ENCODE measurements at regions not wholly inside any gene's neighbourhood (a gene's known extent, or its start where the extent isn't known, plus 50 kb on each side); places are given as distances from the start of the nearest gene placed in this dataset.

DNA sequence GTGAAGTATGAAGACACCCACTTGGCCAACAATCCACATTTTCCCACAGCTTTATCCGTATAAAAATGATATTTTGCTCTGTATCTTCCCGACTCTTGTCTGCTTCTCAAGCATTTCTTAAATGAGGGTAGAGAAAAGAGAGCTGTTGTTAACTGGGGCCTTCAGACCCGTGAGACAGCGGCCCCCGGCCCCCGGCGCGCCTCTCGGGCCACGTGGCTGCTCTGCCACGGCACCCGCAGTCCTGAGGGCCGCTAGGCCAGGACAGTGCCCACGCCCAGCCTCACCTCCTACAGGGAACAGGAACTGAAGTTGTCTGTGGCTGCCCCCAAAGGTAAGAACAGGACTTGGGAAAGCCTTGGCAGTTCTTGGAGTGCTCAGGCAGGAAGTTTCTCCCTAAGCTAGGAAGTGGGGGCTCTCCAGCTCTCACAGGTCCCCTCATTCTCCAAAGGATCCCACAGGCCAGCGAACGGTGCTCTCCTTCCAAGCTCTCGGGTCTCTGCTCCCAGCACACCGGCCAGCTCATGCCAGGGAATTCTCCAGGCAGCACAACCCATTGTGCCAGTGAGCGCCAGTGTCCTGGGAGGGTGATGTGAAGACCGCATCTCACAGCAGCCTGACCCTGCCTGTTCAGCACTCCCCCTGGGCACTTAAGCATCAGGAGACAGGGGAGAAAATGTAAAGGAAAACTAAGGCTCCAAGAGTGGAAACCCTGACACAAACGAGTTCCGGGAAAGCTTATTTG, 230.3 kb upstream of the PFKP start:
- H2AFZ ChIP-seq (ENCODE audit: low read depth, low read length) = no peak overlapping the region
- no peaks in the 10 kb centered on the region for H3K79me2 ChIP-seq (ENCODE audit: insufficient read depth, low read length)
- no peak overlapping the region for H3K9ac ChIP-seq (ENCODE audit: low read depth, low read length)
- H3K4me3 ChIP-seq (ENCODE audit: low read depth in 1 of 2, low read length in 2 of 2) = no peak overlapping the region
- no peaks in the 10 kb centered on the region for H3K27me3 ChIP-seq (ENCODE audit: insufficient read depth, low read length, poor library complexity)
- H3K27ac ChIP-seq (ENCODE audit: low read length) = no peak overlapping the region
- no peaks in the 10 kb centered on the region for H4K20me1 ChIP-seq (ENCODE audit: insufficient read depth, low read length)
- no peak overlapping the region for H3K4me2 ChIP-seq (ENCODE audit: insufficient read depth, low read length)
- TF ChIP-seq, protein P1, sequence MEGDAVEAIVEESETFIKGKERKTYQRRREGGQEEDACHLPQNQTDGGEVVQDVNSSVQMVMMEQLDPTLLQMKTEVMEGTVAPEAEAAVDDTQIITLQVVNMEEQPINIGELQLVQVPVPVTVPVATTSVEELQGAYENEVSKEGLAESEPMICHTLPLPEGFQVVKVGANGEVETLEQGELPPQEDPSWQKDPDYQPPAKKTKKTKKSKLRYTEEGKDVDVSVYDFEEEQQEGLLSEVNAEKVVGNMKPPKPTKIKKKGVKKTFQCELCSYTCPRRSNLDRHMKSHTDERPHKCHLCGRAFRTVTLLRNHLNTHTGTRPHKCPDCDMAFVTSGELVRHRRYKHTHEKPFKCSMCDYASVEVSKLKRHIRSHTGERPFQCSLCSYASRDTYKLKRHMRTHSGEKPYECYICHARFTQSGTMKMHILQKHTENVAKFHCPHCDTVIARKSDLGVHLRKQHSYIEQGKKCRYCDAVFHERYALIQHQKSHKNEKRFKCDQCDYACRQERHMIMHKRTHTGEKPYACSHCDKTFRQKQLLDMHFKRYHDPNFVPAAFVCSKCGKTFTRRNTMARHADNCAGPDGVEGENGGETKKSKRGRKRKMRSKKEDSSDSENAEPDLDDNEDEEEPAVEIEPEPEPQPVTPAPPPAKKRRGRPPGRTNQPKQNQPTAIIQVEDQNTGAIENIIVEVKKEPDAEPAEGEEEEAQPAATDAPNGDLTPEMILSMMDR (IDR thresholded peaks at IDR 0.05; ENCODE audit: borderline replicate concordance, extremely low read depth, low read length, poor library complexity, severe bottlenecking) = no peak
- no peak for TF ChIP-seq EZH2 (IDR thresholded peaks at IDR 0.05; ENCODE audit: borderline replicate concordance, low read depth, low read length, severe bottlenecking)
- no peaks in the 10 kb centered on the region for H3K36me3 ChIP-seq (ENCODE audit: insufficient read depth, low read length)
- DNase-seq (no peak), ATAC-seq (ENCODE audit: insufficient read depth, low read depth) (no peak)
- no peaks in the 10 kb centered on the region for H3K4me1 ChIP-seq (ENCODE audit: insufficient read depth, low read length)
- H3K9me3 ChIP-seq (ENCODE audit: insufficient read depth, low read length, severe bottlenecking) = no peaks in the 10 kb centered on the region

DNA sequence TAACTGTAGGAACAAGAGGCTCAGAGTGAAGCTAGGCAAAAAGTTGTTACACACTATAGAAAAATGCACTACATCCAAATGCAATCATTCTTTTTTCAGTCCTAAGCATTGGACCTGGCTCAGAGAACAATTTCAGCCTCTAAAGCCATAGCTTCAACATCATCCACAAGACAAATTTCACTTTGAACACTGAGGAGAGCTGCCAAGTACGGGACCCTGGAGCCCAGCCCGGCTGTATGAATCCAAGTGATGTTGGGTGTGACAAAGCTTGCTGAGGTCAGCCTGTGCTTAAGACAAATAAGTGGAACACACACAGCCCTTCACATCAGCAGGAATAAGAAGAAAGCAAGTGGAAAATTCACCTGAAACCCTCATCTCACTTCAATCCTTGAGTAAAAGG, 233.1 kb upstream of the PFKP start:
- DNase-seq = no peak

GRCh38 chr10:2831509-2831908, 235.8 kb upstream of the PFKP start:
- Histone ChIP-seq H3K27me3 (ENCODE audit: insufficient read depth, low read length, poor library complexity) (no peaks in the 10 kb centered on the region), H3K4me3 (ENCODE audit: low read depth in 1 of 2, low read length in 2 of 2) (no peak overlapping the region), H3K9me3 (ENCODE audit: insufficient read depth, low read length, severe bottlenecking) (peaks cover 3% of the 10 kb centered on the region), H3K79me2 (ENCODE audit: insufficient read depth, low read length) (no peaks in the 10 kb centered on the region), H3K36me3 (ENCODE audit: insufficient read depth, low read length) (no peaks in the 10 kb centered on the region), H3K4me2 (ENCODE audit: insufficient read depth, low read length) (no peak overlapping the region), H3K27ac (ENCODE audit: low read length) (no peak overlapping the region), H4K20me1 (ENCODE audit: insufficient read depth, low read length) (no peaks in the 10 kb centered on the region), H3K4me1 (ENCODE audit: insufficient read depth, low read length) (no peaks in the 10 kb centered on the region), H3K9ac (ENCODE audit: low read depth, low read length) (no peak overlapping the region), H2AFZ (ENCODE audit: low read depth, low read length) (no peak overlapping the region)
- no peak for TF ChIP-seq EZH2 (IDR thresholded peaks at IDR 0.05; ENCODE audit: borderline replicate concordance, low read depth, low read length, severe bottlenecking)
- TF ChIP-seq, protein P1 (IDR thresholded peaks at IDR 0.05; ENCODE audit: borderline replicate concordance, extremely low read depth, low read length, poor library complexity, severe bottlenecking) = no peak
- ATAC-seq (ENCODE audit: insufficient read depth, low read depth) (no peak), DNase-seq (no peak)

More for the DNA sequence above, 233.1 kb upstream of the PFKP start:
- H3K9me3 ChIP-seq (ENCODE audit: insufficient read depth, low read length, severe bottlenecking) = no peaks in the 10 kb centered on the region
- H3K4me3 ChIP-seq (ENCODE audit: low read depth in 1 of 2, low read length in 2 of 2) = no peak overlapping the region
- no peaks in the 10 kb centered on the region for H3K27me3 ChIP-seq (ENCODE audit: insufficient read depth, low read length, poor library complexity)
- H3K36me3 ChIP-seq (ENCODE audit: insufficient read depth, low read length) = no peaks in the 10 kb centered on the region
- TF ChIP-seq EZH2 (IDR thresholded peaks at IDR 0.05; ENCODE audit: borderline replicate concordance, low read depth, low read length, severe bottlenecking) = no peak
- no peak overlapping the region for H3K9ac ChIP-seq (ENCODE audit: low read depth, low read length)
- no peak overlapping the region for H2AFZ ChIP-seq (ENCODE audit: low read depth, low read length)
- H4K20me1 ChIP-seq (ENCODE audit: insufficient read depth, low read length) = no peaks in the 10 kb centered on the region
- H3K4me2 ChIP-seq (ENCODE audit: insufficient read depth, low read length) = no peak overlapping the region
- no peaks in the 10 kb centered on the region for H3K79me2 ChIP-seq (ENCODE audit: insufficient read depth, low read length)
- no peak for ATAC-seq (ENCODE audit: insufficient read depth, low read depth)
- no peak overlapping the region for H3K27ac ChIP-seq (ENCODE audit: low read length)
- H3K4me1 ChIP-seq (ENCODE audit: insufficient read depth, low read length) = no peaks in the 10 kb centered on the region

DNA sequence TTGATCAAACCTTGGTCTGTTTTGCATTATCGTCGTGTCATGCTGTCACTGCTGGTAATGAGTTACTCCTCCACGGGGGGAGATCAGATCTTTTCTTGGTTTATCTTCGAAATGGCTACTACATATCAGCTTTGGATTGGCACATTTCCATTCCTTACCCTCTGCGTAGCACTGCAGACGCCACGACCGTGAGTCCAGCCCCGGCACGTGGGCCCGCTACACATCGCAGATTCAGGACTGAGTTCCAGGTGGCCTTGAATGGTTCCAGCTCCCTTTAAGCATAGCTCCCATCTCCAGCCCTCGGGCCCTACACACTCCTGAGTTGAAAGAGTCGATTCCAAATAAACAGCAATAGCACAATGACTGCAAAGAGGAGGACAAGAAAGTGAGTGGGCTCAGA, 238.6 kb upstream of the PFKP start:
- Histone ChIP-seq H3K27me3 (ENCODE audit: insufficient read depth, low read length, poor library complexity) (no peaks in the 10 kb centered on the region), H3K36me3 (ENCODE audit: insufficient read depth, low read length) (no peaks in the 10 kb centered on the region), H2AFZ (ENCODE audit: low read depth, low read length) (no peak overlapping the region), H3K4me3 (ENCODE audit: low read depth in 1 of 2, low read length in 2 of 2) (no peak overlapping the region), H3K27ac (ENCODE audit: low read length) (no peak overlapping the region), H3K9me3 (ENCODE audit: insufficient read depth, low read length, severe bottlenecking) (peaks cover 3% of the 10 kb centered on the region), H3K79me2 (ENCODE audit: insufficient read depth, low read length) (no peaks in the 10 kb centered on the region), H3K4me1 (ENCODE audit: insufficient read depth, low read length) (no peaks in the 10 kb centered on the region), H3K4me2 (ENCODE audit: insufficient read depth, low read length) (no peak overlapping the region), H4K20me1 (ENCODE audit: insufficient read depth, low read length) (no peaks in the 10 kb centered on the region), H3K9ac (ENCODE audit: low read depth, low read length) (no peak overlapping the region)
- TF ChIP-seq, protein P1 (IDR thresholded peaks at IDR 0.05; ENCODE audit: borderline replicate concordance, extremely low read depth, low read length, poor library complexity, severe bottlenecking) = no peak
- no peak for TF ChIP-seq EZH2 (IDR thresholded peaks at IDR 0.05; ENCODE audit: borderline replicate concordance, low read depth, low read length, severe bottlenecking)
- DNase-seq = no peak
- no peak for ATAC-seq (ENCODE audit: insufficient read depth, low read depth)

Measured in DND-41 (cell line).